ENCODE measurements at regions not wholly inside any gene's neighbourhood (a gene's known extent, or its start where the extent isn't known, plus 50 kb on each side); places are given as distances from the start of the nearest gene placed in this dataset.

- no peak for DNase-seq (ENCODE audit: low spot score)
- Histone ChIP-seq H3K36me3 (ENCODE audit: control insufficient read depth in 4 of 4, insufficient read depth in 3 of 4, low read depth in 1 of 4, low read length in 3 of 4) (no peaks in the 10 kb centered on the region), H3K9me3 (ENCODE audit: control insufficient read depth in 4 of 4, low read length in 3 of 4) (no peaks in the 10 kb centered on the region), H3K27ac (ENCODE audit: low read depth in 1 of 2, low read length in 2 of 2) (no peak overlapping the region), H3K9ac (ENCODE audit: low read depth in 1 of 2, low read length in 2 of 2) (no peak overlapping the region), H3K4me1 (ENCODE audit: control insufficient read depth in 4 of 4, insufficient read depth in 4 of 4, low read length in 3 of 4) (no peaks in the 10 kb centered on the region), H3K4me3 (ENCODE audit: low read depth in 1 of 3, low read length in 3 of 3) (no peak overlapping the region), H3K27me3 (ENCODE audit: control insufficient read depth in 4 of 4, insufficient read depth in 4 of 4, low read length in 3 of 4) (no peaks in the 10 kb centered on the region)
- TF ChIP-seq YY1 (IDR thresholded peaks at IDR 0.05) (no peak), FOXA2 (IDR thresholded peaks at IDR 0.05) (no peak), GABPA (IDR thresholded peaks at IDR 0.05 in 1 of 2, conservative IDR thresholded peaks at IDR 0.05 in 1 of 2) (no peak), SP1 (IDR thresholded peaks at IDR 0.05) (no peak), ATF3 (IDR thresholded peaks at IDR 0.05) (no peak), CTCF (IDR thresholded peaks at IDR 0.05; ENCODE audit: low read depth, low read length, missing input control) (no peak), TAF1 (conservative IDR thresholded peaks at IDR 0.05) (no peak), FOXA1 (IDR thresholded peaks at IDR 0.05) (no peak), JUND (IDR thresholded peaks at IDR 0.05) (no peak)
- WGBS = 41% methylated on average over 2 of the region's 2 CpGs
Observed at GRCh38 chr1:99595441-99595840, 50.5 kb upstream of the PALMD start.
